Coronary artery (tissue), 2 donors: ENCODE measurements at regions not wholly inside any gene's neighbourhood (a gene's known extent, or its start where the extent isn't known, plus 50 kb on each side); places are given as distances from the start of the nearest gene placed in this dataset.
"Not testable (repeated sequence)": the region's sequence is repeated elsewhere in the genome, so short reads cannot be mapped to it uniquely, and the experiment has no call there.

ENCODE experiments used
- DNase-seq: peaks from one replicate; pipeline ENCODE4 v3.0.0-alpha.2; 2017; ENCODE audit warnings: low spot score
- H3K27ac ChIP-seq, 2 donors: fragments of 200-600 bp; sonication (generic); one replicate each; pipeline ENCODE4 v1.5.1; 2016 to 2019
- H3K4me3 ChIP-seq: fragments of 200-600 bp; sonication (generic); 2 replicates; pipeline ENCODE4 v1.5.1; 2016; ENCODE audit warnings: mild to moderate bottlenecking, moderate library complexity
- CTCF ChIP-seq: fragments of 200-600 bp; sonication (generic); IDR thresholded peaks from one replicate; pipeline ENCODE4 v1.5.1; 2019; ENCODE audit warnings: antibody characterized with exemption

DNA sequence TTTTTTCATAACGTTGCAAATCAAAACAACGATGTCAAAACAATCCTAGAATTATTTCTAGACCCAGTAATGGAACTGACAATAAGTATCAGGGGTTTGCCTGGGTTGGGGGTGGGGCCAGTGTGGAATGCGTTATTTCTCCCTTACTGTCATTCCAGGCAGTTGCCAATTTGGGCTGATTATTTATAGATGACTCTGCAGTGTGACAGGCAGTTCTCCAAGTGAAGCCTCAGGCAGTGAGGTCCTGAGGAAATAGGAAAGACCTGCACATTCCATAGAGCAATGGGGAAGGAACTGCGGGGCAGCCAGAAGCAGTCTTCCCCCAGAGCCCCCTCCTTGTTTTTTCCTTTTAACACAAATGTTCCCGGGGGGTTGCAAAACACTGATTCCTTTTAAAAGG lies 179.0 kb downstream of the YTHDC2 start:
- no peak overlapping the region for H3K27ac ChIP-seq
- no peak for DNase-seq
- no peak overlapping the region for H3K4me3 ChIP-seq
- no peak for TF ChIP-seq CTCF

- Histone ChIP-seq H3K27ac (no peak overlapping the region), H3K4me3 (no peak overlapping the region)
- no peak for DNase-seq
- no peak for TF ChIP-seq CTCF
These were observed 179.5 kb downstream of the YTHDC2 start for GRCh38 chr5:113692891-113693457.

GRCh38 chr5:113693701-113694100 lies 180.2 kb downstream of the YTHDC2 start:
- no peak for DNase-seq
- Histone ChIP-seq H3K4me3 (no peak overlapping the region), H3K27ac (no peak overlapping the region)
- TF ChIP-seq CTCF, result no peak

DNA sequence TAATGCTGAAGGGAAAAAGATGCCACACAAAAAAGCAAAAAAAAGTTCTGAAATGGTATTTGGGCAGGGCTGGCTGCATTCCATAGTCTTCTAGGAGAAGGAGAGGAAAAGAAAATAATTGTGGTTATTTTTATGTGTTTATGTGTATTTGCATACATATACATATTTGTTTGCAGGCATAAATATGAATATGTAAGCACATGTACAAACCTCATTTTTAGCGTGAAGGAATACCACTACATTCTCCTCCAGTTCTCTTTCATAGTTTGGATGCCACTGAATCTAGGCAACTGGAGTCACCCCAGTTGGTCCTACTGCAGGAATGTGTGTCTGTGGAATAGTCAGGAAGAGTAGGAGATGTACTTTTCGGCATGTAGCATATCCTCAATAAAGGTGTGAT lies 181.1 kb downstream of the YTHDC2 start:
- H3K4me3 ChIP-seq, result no peak overlapping the region
- TF ChIP-seq CTCF, result no peak
- no peak for DNase-seq
- H3K27ac ChIP-seq, result no peak overlapping the region

- no peak overlapping the region for H3K4me3 ChIP-seq
- no peak overlapping the region for H3K27ac ChIP-seq
- no peak for DNase-seq
- TF ChIP-seq CTCF, result no peak
These were observed 189.8 kb downstream of the YTHDC2 start for GRCh38 chr5:113703266-113703665.

- DNase-seq, result no peak
- H3K27ac ChIP-seq, result no peak overlapping the region
- no peak overlapping the region for H3K4me3 ChIP-seq
- no peak for TF ChIP-seq CTCF
These were observed 192.2 kb downstream of the YTHDC2 start for GRCh38 chr5:113705657-113706056.

DNA sequence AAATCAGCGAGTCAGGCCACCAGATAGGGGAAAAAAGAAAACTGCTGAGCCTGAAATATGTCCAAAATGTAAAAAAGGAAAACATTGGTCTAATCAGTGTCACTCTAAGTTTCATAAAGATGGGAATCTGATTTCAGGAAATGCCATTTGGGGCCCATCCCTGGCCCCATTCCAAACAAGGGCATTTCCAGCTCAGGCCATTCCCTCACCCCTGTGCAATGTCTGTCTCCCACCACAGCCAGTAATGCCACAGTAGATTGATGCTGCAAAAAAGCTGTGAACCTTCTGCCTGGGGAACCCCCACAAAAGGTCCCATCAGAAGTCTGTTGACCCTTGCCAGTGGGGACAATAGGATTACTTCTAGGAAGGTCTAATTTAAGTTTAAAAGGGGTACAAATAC lies 199.6 kb downstream of the YTHDC2 start:
- TF ChIP-seq CTCF, result no peak

DNA sequence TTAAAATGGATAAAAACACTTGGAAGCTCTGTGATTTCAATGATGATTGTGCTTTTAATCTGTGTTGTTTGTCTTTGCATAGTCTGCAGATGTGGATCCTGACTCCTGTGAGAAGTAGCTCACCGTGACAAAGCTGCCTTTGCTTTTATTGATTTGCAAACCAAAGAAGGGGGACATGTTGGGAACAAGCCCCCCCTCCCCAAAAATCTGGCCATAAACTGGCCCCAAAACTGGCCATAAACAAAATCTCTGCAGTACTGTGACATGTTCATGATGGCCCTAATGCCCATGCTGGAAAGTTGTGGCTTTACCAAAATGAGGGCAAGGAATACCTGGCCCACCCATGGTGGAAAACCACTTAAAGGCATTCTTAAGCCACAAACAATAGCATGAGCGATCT lies 202.4 kb downstream of the YTHDC2 start:
- H3K27ac ChIP-seq, DNase-seq, H3K4me3 ChIP-seq: not testable (repeated sequence)

More for the DNA sequence above, 199.6 kb downstream of the YTHDC2 start:
- no peak for DNase-seq
- H3K4me3 ChIP-seq, result no peak overlapping the region
- H3K27ac ChIP-seq, result no peak overlapping the region
